SIG-M5 treated with dmso at 0.1 percent for 504 hours (cell line): ENCODE measurements at regions not wholly inside any gene's neighbourhood (a gene's known extent, or its start where the extent isn't known, plus 50 kb on each side); places are given as distances from the start of the nearest gene placed in this dataset.
"Not testable (repeated sequence)": the region's sequence is repeated elsewhere in the genome, so short reads cannot be mapped to it uniquely, and the experiment has no call there.

Source experiments
- DNase-seq: peaks from one replicate; lab custom pipeline; 2025; ENCODE audit not compliant: unreplicated experiment; lab: John Stamatoyannopoulos, UW

- peak; percentile 25 for DNase-seq
Measured at GRCh38 chr9:34796924-34797323, 87.0 kb upstream of the CCL21 start.

DNA sequence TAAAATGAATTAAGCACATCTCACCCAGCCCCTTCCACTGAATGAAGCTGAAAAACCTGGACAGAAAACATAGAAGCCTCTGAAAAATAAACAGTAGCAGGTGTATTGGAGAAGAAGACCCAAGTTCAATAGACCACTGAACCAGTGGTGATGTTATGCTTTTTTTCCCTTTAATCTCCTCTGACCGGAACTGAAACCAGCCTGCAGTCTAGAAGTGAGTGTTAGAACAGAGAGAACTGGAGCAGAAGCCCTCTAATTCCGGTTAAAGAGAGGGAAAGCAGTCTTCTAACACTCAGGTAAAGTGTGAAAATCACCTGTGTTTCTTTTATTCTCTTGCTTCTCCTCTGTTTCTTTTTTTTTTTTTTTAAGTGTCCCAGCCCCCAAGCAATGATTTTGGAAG lies 83.5 kb upstream of the CCL21 start:
- DNase-seq, result no peak

- no peak for DNase-seq
Measured at GRCh38 chr9:34783951-34784487, 74.1 kb upstream of the CCL21 start.

DNA sequence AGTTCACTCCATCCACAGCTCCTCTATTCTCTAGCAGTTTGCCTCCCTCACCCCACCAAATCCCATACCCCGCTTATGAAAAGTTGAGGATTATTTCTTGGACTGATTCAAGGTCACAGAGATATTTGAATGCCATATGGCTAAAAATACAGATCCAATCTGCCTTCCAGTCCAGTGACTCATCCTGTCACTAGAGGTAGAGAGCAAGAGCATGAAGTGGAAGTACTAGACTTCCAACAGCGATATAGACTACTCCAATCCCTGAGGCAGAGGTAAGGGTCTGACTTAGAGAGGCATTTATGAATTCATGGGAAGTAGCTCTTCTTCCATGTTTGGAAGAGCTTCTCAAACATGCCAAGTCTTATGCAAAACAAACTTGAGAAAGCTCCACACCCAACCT lies 72.4 kb upstream of the CCL21 start:
- no peak for DNase-seq

GRCh38 chr9:34777666-34778065 lies 67.7 kb upstream of the CCL21 start:
- DNase-seq, result peak; percentile 91

- DNase-seq, result no peak
Measured at GRCh38 chr9:34773955-34774354, 64.0 kb upstream of the CCL21 start.

GRCh38 chr9:34773306-34773910 lies 63.5 kb upstream of the CCL21 start:
- no peak for DNase-seq

GRCh38 chr9:34771007-34771406 lies 61.1 kb upstream of the CCL21 start:
- no peak for DNase-seq

- not testable (repeated sequence) for DNase-seq
Measured at GRCh38 chr9:34767087-34767486, 57.2 kb upstream of the CCL21 start.

DNA sequence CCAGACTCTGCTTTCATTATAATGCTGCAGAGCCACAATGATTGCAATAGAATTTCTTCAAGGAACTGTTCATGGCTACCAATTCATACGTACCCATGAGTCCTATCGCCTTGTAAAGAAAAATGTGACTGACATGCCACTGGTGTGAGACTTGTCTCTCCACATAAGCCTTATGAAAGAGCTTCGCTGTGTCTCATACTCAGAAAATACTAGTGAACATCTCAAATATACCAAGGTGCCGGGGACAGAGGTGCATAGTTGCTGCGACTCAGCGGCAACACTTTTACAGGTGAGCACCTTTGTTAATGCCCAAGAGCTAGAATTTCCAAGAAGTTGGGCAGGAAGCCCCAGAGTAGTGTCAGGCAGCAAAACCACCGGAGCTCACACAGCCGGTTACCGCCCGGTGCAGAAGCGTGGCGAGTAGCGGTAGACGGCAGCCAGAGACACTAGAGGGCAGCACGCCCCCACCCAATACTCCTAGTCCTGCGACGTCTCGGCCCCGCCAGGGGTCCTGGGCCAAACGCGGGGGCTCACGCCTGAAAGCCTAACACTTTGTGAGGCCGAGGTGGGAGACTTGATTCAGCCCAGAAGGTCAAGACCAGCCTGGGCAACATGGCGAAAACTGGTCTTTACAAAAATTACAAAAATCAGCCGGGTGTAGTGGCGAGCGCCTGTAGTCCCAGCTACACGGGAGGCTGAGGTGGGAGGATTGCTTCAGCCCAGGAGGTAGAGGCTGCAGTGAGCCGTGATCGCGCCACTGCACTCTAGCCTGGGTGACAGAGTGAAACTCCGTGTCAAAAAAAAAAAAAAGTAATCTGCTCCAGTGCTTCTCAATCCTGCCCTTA lies 50.5 kb upstream of the CCL21 start:
- DNase-seq, result peak; percentile 42
